ENCODE measurements at regions not wholly inside any gene's neighbourhood (a gene's known extent, or its start where the extent isn't known, plus 50 kb on each side); places are given as distances from the start of the nearest gene placed in this dataset.

DNA sequence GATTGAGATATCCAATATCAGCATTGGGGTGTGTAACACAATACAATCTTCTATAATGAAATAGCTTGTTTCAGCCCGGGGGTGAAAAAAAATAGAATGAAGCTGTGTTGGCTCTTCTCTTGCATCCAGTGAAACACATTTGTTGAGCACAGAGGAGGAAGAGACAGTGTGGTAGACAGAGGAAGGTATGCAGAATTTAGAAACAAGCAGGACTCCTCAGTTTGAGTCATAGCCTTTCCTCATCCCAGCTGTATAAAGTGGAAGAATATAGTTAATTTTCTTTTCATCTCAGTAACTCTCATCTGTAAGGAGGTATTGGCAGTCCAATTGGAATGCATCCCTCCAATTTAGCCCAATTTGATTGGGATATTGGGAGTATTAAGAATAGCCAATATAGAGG is 302.2 kb upstream of the VLDLR start:
- Histone ChIP-seq H3K4me1 (ENCODE audit: insufficient read depth) (peaks cover 18% of the 10 kb centered on the region), H3K36me3 (ENCODE audit: low read depth) (no peaks in the 10 kb centered on the region), H3K4me2 (ENCODE audit: unreplicated experiment) (peak overlapping the region; percentile 42), H3K9me3 (ENCODE audit: low read depth) (no peaks in the 10 kb centered on the region), H3K27me3 (replicated peaks; ENCODE audit: insufficient read depth) (no peaks in the 10 kb centered on the region), H3K79me2 (ENCODE audit: insufficient read depth) (no peaks in the 10 kb centered on the region), H3F3A (ENCODE audit: insufficient read depth) (peaks cover 17% of the 10 kb centered on the region), H2AFZ (no peak overlapping the region), H3K9ac (0 out of 2 replicates have a peak overlapping the region, but pooled peaks have one; percentile 3), H3K4me3 (0 out of 2 replicates have a peak overlapping the region, but pooled peaks have one; percentile 22), H3K27ac (peak overlapping the region; percentile 57), H3K9me2 (ENCODE audit: insufficient read depth) (no peaks in the 10 kb centered on the region), H4K20me1 (ENCODE audit: insufficient read depth) (no peaks in the 10 kb centered on the region)
- peak; percentile 67 for DNase-seq
- 32 to 39% methylated on average over 1 of the region's 1 CpG for WGBS, 2 experiments (ENCODE audit: low coverage in 1 of 2, low lambda C conversion rate in 2 of 2, missing lambda C conversion rate in 2 of 2)
- TF ChIP-seq EZH2phosphoT487 (IDR thresholded peaks at IDR 0.05; ENCODE audit: insufficient read depth, low read depth) (no peak), EZH2 (IDR thresholded peaks at IDR 0.05; ENCODE audit: insufficient read depth, poor library complexity, severe bottlenecking) (no peak)
- in situ Hi-C loops (cut with MboI) = no loop called here

DNA sequence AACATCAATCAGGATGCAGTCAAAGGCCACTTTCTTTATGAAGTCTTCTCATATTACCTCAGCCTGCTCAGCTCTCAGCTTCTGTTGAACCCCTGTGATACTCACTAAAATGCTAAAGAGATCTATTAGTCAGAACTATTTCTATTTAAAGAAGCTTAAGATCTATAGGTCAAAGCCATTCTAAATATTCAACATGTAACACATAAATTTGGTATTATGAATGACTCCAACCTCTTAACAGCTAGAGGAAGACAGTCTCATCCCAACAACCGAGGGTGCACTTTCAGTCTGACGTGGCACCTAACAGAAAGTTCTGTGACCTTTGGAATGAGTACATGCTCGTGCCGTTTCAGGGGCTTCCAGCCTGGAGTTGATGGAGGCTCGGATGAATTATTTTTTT is 301.5 kb upstream of the VLDLR start:
- H2AFZ ChIP-seq = no peak overlapping the region
- H3K27ac ChIP-seq = peak overlapping the region; percentile 57
- in situ Hi-C loops (cut with MboI) = loop anchor here (10.0 kb wide), 1 partner anchor 65 kb away; no protein-coding TSS in a partner anchor
- peaks cover 18% of the 10 kb centered on the region for H3K4me1 ChIP-seq (ENCODE audit: insufficient read depth)
- peaks cover 17% of the 10 kb centered on the region for H3F3A ChIP-seq (ENCODE audit: insufficient read depth)
- no peaks in the 10 kb centered on the region for H3K36me3 ChIP-seq (ENCODE audit: low read depth)
- TF ChIP-seq EZH2 (IDR thresholded peaks at IDR 0.05; ENCODE audit: insufficient read depth, poor library complexity, severe bottlenecking) (no peak), EZH2phosphoT487 (IDR thresholded peaks at IDR 0.05; ENCODE audit: insufficient read depth, low read depth) (no peak)
- H3K79me2 ChIP-seq (ENCODE audit: insufficient read depth) = no peaks in the 10 kb centered on the region
- peak; percentile 72 for DNase-seq
- H3K9ac ChIP-seq = 0 out of 2 replicates have a peak overlapping the region, but pooled peaks have one; percentile 3
- 31 to 37% methylated on average over 5 of the region's 5 CpGs for WGBS, 2 experiments (ENCODE audit: low coverage in 1 of 2, low lambda C conversion rate in 2 of 2, missing lambda C conversion rate in 2 of 2)
- H3K4me2 ChIP-seq (ENCODE audit: unreplicated experiment) = peak overlapping the region; percentile 42
- 0 out of 2 replicates have a peak overlapping the region, but pooled peaks have one; percentile 22 for H3K4me3 ChIP-seq
- H3K27me3 ChIP-seq (replicated peaks; ENCODE audit: insufficient read depth) = no peaks in the 10 kb centered on the region
- no peaks in the 10 kb centered on the region for H4K20me1 ChIP-seq (ENCODE audit: insufficient read depth)
- no peaks in the 10 kb centered on the region for H3K9me2 ChIP-seq (ENCODE audit: insufficient read depth)
- no peaks in the 10 kb centered on the region for H3K9me3 ChIP-seq (ENCODE audit: low read depth)

DNA sequence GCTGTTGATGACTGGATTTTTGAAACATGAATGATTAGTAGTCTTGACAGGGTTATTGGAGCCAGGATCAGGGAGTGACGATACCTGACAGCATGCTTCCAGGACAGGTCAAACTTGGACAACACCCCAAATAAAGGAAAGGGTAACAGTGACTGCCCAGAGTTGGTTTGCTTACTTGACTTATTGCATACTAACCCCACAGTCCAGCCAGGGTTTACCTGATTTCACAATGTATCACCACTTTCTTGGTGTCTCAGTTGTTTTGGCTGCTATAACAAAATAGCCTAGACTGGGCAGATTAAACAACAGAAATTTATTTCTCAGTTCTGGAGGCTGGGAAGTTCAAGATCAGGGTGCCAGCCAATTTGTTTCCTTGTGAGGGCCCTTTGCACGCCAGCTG is 301.0 kb upstream of the VLDLR start:
- Histone ChIP-seq H3K79me2 (ENCODE audit: insufficient read depth) (no peaks in the 10 kb centered on the region), H3K4me1 (ENCODE audit: insufficient read depth) (peaks cover 18% of the 10 kb centered on the region), H2AFZ (no peak overlapping the region), H3K27me3 (replicated peaks; ENCODE audit: insufficient read depth) (no peaks in the 10 kb centered on the region), H3F3A (ENCODE audit: insufficient read depth) (peaks cover 17% of the 10 kb centered on the region), H3K27ac (peak overlapping the region; percentile 57), H4K20me1 (ENCODE audit: insufficient read depth) (no peaks in the 10 kb centered on the region), H3K9ac (no peak overlapping the region), H3K9me2 (ENCODE audit: insufficient read depth) (no peaks in the 10 kb centered on the region), H3K4me2 (ENCODE audit: unreplicated experiment) (no peak overlapping the region), H3K9me3 (ENCODE audit: low read depth) (no peaks in the 10 kb centered on the region), H3K36me3 (ENCODE audit: low read depth) (no peaks in the 10 kb centered on the region), H3K4me3 (no peak overlapping the region)
- DNase-seq = no peak
- 50 to 52% methylated on average over 2 of the region's 2 CpGs for WGBS, 2 experiments (ENCODE audit: low coverage in 1 of 2, low lambda C conversion rate in 2 of 2, missing lambda C conversion rate in 2 of 2)
- in situ Hi-C loops (cut with MboI) = loop anchor here (10.0 kb wide), 1 partner anchor 64 kb away; no protein-coding TSS in a partner anchor
- TF ChIP-seq EZH2phosphoT487 (IDR thresholded peaks at IDR 0.05; ENCODE audit: insufficient read depth, low read depth) = no peak
- TF ChIP-seq EZH2 (IDR thresholded peaks at IDR 0.05; ENCODE audit: insufficient read depth, poor library complexity, severe bottlenecking) = no peak

DNA sequence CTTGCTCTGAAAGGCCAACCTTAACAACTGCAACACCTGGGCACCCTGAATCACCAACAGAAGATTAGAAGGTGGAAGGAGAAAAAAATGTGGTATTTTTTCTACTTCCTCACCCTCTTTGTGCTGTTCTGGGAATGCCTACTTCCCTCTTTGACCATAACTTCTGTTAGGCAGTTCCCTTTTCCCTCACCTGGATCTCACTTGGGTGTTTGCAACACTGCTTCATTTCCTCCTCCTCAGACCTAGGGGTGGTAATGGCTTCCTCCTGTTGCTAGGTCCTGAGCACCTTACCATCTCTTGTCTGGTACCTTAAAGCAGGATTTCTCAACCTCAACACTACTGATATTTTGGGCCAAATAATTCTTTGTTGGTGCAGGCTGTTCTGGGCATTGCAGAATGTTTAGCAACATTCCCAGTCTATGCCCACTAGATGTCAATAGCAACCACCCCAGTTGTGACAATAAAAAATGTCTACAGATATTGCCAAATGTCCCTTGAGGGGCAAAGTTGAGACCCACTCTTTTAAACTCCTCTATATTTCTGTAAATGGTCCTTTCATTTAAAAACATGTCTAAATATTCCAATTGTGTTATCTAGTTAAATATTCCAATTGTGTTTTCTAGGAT is 300.0 kb upstream of the VLDLR start:
- Histone ChIP-seq H3K27me3 (replicated peaks; ENCODE audit: insufficient read depth) (no peaks in the 10 kb centered on the region), H3K9me3 (ENCODE audit: low read depth) (no peaks in the 10 kb centered on the region), H3K9me2 (ENCODE audit: insufficient read depth) (no peaks in the 10 kb centered on the region), H3K36me3 (ENCODE audit: low read depth) (no peaks in the 10 kb centered on the region), H3K27ac (no peak overlapping the region), H4K20me1 (ENCODE audit: insufficient read depth) (no peaks in the 10 kb centered on the region), H3K4me2 (ENCODE audit: unreplicated experiment) (no peak overlapping the region), H2AFZ (no peak overlapping the region), H3K79me2 (ENCODE audit: insufficient read depth) (no peaks in the 10 kb centered on the region), H3K9ac (no peak overlapping the region), H3F3A (ENCODE audit: insufficient read depth) (peaks cover 17% of the 10 kb centered on the region), H3K4me3 (no peak overlapping the region), H3K4me1 (ENCODE audit: insufficient read depth) (peaks cover 18% of the 10 kb centered on the region)
- in situ Hi-C loops (cut with MboI) = loop anchor here (10.0 kb wide), 1 partner anchor 63 kb away; no protein-coding TSS in a partner anchor
- peak; percentile 20 for DNase-seq
- TF ChIP-seq EZH2phosphoT487 (IDR thresholded peaks at IDR 0.05; ENCODE audit: insufficient read depth, low read depth) = no peak
- TF ChIP-seq EZH2 (IDR thresholded peaks at IDR 0.05; ENCODE audit: insufficient read depth, poor library complexity, severe bottlenecking) = no peak

All from GM23248 (cell line).